Muscle of arm (tissue), 1 donor: ENCODE measurements at regions not wholly inside any gene's neighbourhood (a gene's known extent, or its start where the extent isn't known, plus 50 kb on each side); places are given as distances from the start of the nearest gene placed in this dataset.
"Not testable (repeated sequence)": the region's sequence is repeated elsewhere in the genome, so short reads cannot be mapped to it uniquely, and the experiment has no call there.

Experiments used
- DNase-seq: peaks from one replicate; pipeline ENCODE4 v3.0.0-alpha.2; 2013

GRCh38 chr4:10828918-10829538, 144.5 kb upstream of the CLNK start:
- DNase-seq = not testable (repeated sequence)

- DNase-seq = no peak
Observed at GRCh38 chr4:10821826-10822225, 137.3 kb upstream of the CLNK start.

- no peak for DNase-seq
Observed at GRCh38 chr4:10816571-10816970, 132.0 kb upstream of the CLNK start.

- DNase-seq = peak; percentile 33
Observed at GRCh38 chr4:10811991-10812390, 127.4 kb upstream of the CLNK start.

GRCh38 chr4:10810411-10810810, 125.8 kb upstream of the CLNK start:
- no peak for DNase-seq

- no peak for DNase-seq
Observed at GRCh38 chr4:10809905-10810304, 125.3 kb upstream of the CLNK start.

- DNase-seq = peak; percentile 94
Observed at GRCh38 chr4:10808591-10808990, 124.0 kb upstream of the CLNK start.

GRCh38 chr4:10806953-10807645, 122.5 kb upstream of the CLNK start:
- no peak for DNase-seq

- no peak for DNase-seq
Observed at GRCh38 chr4:10803713-10804343, 119.3 kb upstream of the CLNK start.

GRCh38 chr4:10787365-10787764, 102.8 kb upstream of the CLNK start:
- no peak for DNase-seq

- no peak for DNase-seq
Observed at GRCh38 chr4:10784621-10785020, 100.1 kb upstream of the CLNK start.

GRCh38 chr4:10783351-10783750, 98.8 kb upstream of the CLNK start:
- peak; percentile 14 for DNase-seq

GRCh38 chr4:10781805-10782204, 97.2 kb upstream of the CLNK start:
- DNase-seq = no peak

GRCh38 chr4:10780803-10781202, 96.2 kb upstream of the CLNK start:
- DNase-seq = not testable (repeated sequence)

- not testable (repeated sequence) for DNase-seq
Observed at GRCh38 chr4:10775132-10775531, 90.6 kb upstream of the CLNK start.

GRCh38 chr4:10773656-10774055, 89.1 kb upstream of the CLNK start:
- DNase-seq = no peak

GRCh38 chr4:10773010-10773409, 88.4 kb upstream of the CLNK start:
- DNase-seq = no peak

- DNase-seq = no peak
Observed at GRCh38 chr4:10765386-10765785, 80.8 kb upstream of the CLNK start.

- DNase-seq = no peak
Observed at GRCh38 chr4:10762561-10762960, 78.0 kb upstream of the CLNK start.

- DNase-seq = no peak
Observed at GRCh38 chr4:10761903-10762302, 77.3 kb upstream of the CLNK start.

- no peak for DNase-seq
Observed at GRCh38 chr4:10760086-10760485, 75.5 kb upstream of the CLNK start.

GRCh38 chr4:10758906-10759305, 74.3 kb upstream of the CLNK start:
- DNase-seq = no peak

GRCh38 chr4:10753856-10754402, 69.4 kb upstream of the CLNK start:
- no peak for DNase-seq
